ENCODE measurements at regions not wholly inside any gene's neighbourhood (a gene's known extent, or its start where the extent isn't known, plus 50 kb on each side); places are given as distances from the start of the nearest gene placed in this dataset.
"Not testable (repeated sequence)": the region's sequence is repeated elsewhere in the genome, so short reads cannot be mapped to it uniquely, and the experiment has no call there.

GRCh38 chr15:22267761-22268160, 187.4 kb downstream of the OR4M2 start:
- in situ Hi-C loops (cut with HindIII; ENCODE audit: low pct_unique_long_range_greater_than_20kb, low sequenced_read_pairs) = no loop called here
- no peak for DNase-seq (ENCODE audit: low read depth, low spot score)

GRCh38 chr15:22268201-22268600, 187.9 kb downstream of the OR4M2 start:
- DNase-seq (ENCODE audit: low read depth, low spot score); in situ Hi-C loops (cut with HindIII; ENCODE audit: low pct_unique_long_range_greater_than_20kb, low sequenced_read_pairs): not testable (repeated sequence)

GRCh38 chr15:22268654-22269053, 188.3 kb downstream of the OR4M2 start:
- DNase-seq (ENCODE audit: low read depth, low spot score); in situ Hi-C loops (cut with HindIII; ENCODE audit: low pct_unique_long_range_greater_than_20kb, low sequenced_read_pairs): not testable (repeated sequence)

- in situ Hi-C loops (cut with HindIII; ENCODE audit: low pct_unique_long_range_greater_than_20kb, low sequenced_read_pairs); DNase-seq (ENCODE audit: low read depth, low spot score): not testable (repeated sequence)
Observed at GRCh38 chr15:22272286-22273160, 186.2 kb upstream of the GOLGA6L22 start.

GRCh38 chr15:22273185-22273584, 185.5 kb upstream of the GOLGA6L22 start:
- in situ Hi-C loops (cut with HindIII; ENCODE audit: low pct_unique_long_range_greater_than_20kb, low sequenced_read_pairs); DNase-seq (ENCODE audit: low read depth, low spot score): not testable (repeated sequence)

GRCh38 chr15:22274376-22274775, 184.3 kb upstream of the GOLGA6L22 start:
- DNase-seq (ENCODE audit: low read depth, low spot score); in situ Hi-C loops (cut with HindIII; ENCODE audit: low pct_unique_long_range_greater_than_20kb, low sequenced_read_pairs): not testable (repeated sequence)

- DNase-seq (ENCODE audit: low read depth, low spot score); in situ Hi-C loops (cut with HindIII; ENCODE audit: low pct_unique_long_range_greater_than_20kb, low sequenced_read_pairs): not testable (repeated sequence)
Observed at GRCh38 chr15:22280770-22281169, 177.9 kb upstream of the GOLGA6L22 start.

GRCh38 chr15:22282794-22283533, 175.7 kb upstream of the GOLGA6L22 start:
- DNase-seq (ENCODE audit: low read depth, low spot score); in situ Hi-C loops (cut with HindIII; ENCODE audit: low pct_unique_long_range_greater_than_20kb, low sequenced_read_pairs): not testable (repeated sequence)

GRCh38 chr15:22284795-22285420, 173.8 kb upstream of the GOLGA6L22 start:
- in situ Hi-C loops (cut with HindIII; ENCODE audit: low pct_unique_long_range_greater_than_20kb, low sequenced_read_pairs); DNase-seq (ENCODE audit: low read depth, low spot score): not testable (repeated sequence)

GRCh38 chr15:22291054-22291453, 167.6 kb upstream of the GOLGA6L22 start:
- DNase-seq (ENCODE audit: low read depth, low spot score); in situ Hi-C loops (cut with HindIII; ENCODE audit: low pct_unique_long_range_greater_than_20kb, low sequenced_read_pairs): not testable (repeated sequence)

GRCh38 chr15:22303112-22303511, 155.6 kb upstream of the GOLGA6L22 start:
- in situ Hi-C loops (cut with HindIII; ENCODE audit: low pct_unique_long_range_greater_than_20kb, low sequenced_read_pairs); DNase-seq (ENCODE audit: low read depth, low spot score): not testable (repeated sequence)

Small RNA genes lying in the stretch of these regions (small RNA-seq; reads per million reads assigned to genes)
- gene MIR1268A = 0 reads per million in 2 experiments
